Stimulated activated CD4-positive, alpha-beta T cell treated with anti-CD3 and anti-CD28 coated beads, Interleukin-15, amount 100 ng/mL, for 48 hours (primary cell): ENCODE measurements at regions not wholly inside any gene's neighbourhood (a gene's known extent, or its start where the extent isn't known, plus 50 kb on each side); places are given as distances from the start of the nearest gene placed in this dataset.

ENCODE experiments used
- DNase-seq, 2 donors: peaks; one replicate each; pipeline ENCODE4 v3.0.0-alpha.2; 2020; ENCODE audit warnings: low read depth in 2 of 2

GRCh38 chr6:139643986-139644385 lies 269.5 kb upstream of the CITED2 start:
- no peak for DNase-seq

DNA sequence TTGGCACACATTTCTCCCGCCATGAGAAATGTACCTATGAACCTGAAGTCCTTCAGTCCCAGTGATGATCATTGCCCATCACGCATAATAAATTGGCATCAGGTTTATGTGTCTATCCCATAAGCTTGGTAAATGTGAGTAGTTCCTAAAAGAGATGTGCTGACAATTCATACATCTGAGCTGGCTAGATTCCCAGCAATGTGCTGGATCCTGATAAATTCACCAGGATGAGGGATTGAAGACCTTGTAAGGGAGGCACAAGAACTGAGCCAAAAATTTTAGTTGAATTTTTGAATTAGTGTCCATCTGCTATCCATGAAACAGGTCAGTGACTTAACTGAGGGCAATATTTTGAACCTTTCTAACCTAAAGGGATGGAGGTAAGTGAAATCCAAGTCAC lies 267.9 kb upstream of the CITED2 start:
- DNase-seq, result no peak

GRCh38 chr6:139641376-139641775 lies 266.9 kb upstream of the CITED2 start:
- no peak for DNase-seq

DNA sequence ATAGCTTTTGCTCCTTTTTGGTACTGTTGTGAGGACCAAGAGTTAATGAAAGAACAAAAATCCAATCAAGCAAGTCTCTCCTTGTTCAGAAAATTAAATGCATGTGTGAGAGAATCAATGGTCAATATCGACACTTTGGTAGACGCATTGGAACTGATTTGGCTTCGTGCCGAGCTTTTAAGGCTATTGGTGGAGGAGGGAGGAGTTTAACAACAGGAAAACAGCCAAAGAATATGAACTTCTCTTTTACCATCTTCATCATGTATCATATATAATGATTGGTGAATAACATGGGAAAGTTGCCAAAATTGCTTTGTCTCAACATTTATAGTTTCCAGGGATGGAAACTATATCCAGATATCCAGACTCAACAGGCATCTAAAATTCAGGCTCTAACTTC lies 266.5 kb upstream of the CITED2 start:
- DNase-seq, result no peak

- DNase-seq, result no peak
Observed at GRCh38 chr6:139640448-139640847, 266.0 kb upstream of the CITED2 start.

GRCh38 chr6:139639507-139639906 lies 265.1 kb upstream of the CITED2 start:
- DNase-seq, result no peak

DNA sequence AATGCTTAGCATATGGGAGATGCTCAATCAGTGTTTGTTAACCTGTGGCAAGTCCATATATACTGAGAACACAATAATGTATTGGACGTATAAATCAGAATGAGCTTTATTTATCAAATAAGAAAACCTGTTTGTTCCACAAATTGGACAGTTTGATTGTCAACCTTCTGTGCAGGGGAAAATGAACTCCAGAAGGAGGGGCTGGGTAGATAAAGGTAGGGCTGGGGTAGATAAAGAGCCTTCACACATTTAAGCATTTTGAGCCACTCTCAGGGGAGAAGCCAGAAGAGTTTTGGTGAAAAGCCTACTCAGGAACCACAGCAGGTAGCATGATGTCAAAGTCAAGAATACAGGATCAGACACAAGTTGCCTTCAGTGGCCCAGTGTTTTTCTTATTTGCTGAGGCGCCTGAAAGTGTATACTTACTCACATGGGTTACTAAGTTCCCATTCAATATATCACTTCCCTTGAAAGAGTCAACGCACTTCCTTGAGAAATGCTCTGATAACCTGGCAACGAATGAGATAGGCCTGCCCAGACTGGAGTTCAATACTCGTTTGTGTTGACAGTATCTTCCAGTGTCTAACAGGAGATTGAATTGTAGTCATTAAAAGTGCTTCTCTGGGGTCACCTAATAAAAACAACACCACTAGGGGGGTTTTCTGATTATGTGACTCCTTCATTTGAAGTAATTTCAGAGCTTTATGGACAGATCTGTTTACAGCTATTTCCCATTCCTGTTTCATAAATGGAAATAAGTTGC lies 263.9 kb upstream of the CITED2 start:
- DNase-seq, result no peak

- DNase-seq, result no peak
Observed at GRCh38 chr6:139637766-139638165, 263.3 kb upstream of the CITED2 start.

- no peak for DNase-seq
Observed at GRCh38 chr6:139636391-139636790, 261.9 kb upstream of the CITED2 start.

DNA sequence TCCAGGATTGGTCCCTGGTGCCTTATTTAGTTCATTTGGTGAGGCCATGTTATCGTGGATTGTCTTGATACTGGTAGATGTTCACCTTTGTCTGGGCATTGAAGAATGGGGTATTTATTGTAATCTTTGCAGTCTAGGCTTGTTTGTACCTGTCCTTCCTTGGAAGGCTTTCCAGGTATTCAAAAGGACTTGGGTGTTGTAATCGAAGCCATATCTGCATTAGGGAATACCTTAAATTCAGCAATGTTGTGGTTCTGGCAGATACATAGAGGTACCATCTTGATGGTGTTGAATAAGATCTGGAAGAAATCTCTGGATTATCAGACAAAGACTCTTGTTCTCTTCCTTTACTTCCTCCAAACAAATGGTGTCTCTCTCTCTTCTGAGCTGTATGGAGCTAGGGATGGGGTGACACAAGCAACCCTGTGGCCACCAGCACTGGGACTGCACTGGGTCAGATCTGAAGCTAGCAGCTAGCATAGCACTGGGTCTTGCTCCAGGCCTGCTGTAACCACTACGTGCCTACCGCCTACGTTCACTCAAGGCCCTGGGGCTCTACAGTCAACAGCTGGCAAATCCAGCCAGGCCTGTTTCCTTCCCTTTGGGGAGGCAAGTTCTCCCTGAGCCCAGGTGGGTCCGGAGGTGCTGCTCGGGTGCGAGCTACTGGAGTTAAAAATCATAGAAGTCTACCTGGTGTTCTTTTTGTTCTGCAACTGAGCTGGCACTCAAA lies 261.1 kb upstream of the CITED2 start:
- DNase-seq, result no peak

DNA sequence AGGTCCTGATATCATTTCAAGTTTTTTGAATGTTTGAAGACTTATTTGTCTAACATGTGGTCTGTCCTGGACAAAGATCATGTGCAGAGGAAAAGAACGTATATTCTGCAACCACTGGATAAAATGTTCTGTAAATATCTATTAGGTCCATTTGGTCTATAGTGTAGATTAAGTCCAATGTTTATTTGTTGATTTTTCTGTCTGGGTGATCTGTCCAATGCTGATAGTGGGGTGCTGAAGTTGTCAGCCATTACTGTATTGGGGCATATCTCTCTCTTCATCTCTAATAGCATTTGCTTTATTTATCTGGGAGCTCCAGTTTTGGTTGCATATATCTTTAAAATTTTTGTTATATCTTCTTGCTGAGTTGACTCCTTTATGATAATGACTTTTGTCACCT lies 258.4 kb upstream of the CITED2 start:
- DNase-seq, result no peak

DNA sequence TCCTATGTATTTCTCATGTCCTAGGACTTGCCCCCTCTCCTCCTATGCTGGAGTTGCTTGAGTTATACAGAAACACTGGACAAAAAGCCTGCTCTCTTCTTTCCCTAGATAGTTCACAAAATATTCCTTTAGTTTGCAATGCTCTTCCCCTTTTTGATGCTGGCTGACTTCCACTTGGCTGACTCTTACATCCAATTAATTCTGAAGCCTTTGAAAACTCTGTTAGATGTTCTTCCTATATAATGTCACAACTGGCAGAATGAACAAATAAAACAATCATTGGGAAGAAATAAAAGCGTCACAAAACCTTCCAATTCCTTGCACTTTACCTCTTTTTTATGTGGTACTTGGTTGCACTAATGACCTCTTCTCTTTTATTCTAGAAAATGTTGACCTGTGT lies 253.8 kb upstream of the CITED2 start:
- DNase-seq, result no peak

GRCh38 chr6:139627091-139627490 lies 252.6 kb upstream of the CITED2 start:
- no peak for DNase-seq

GRCh38 chr6:139625998-139626975 lies 251.8 kb upstream of the CITED2 start:
- DNase-seq, result no peak

- no peak for DNase-seq
Observed at GRCh38 chr6:139625081-139625939, 250.9 kb upstream of the CITED2 start.

DNA sequence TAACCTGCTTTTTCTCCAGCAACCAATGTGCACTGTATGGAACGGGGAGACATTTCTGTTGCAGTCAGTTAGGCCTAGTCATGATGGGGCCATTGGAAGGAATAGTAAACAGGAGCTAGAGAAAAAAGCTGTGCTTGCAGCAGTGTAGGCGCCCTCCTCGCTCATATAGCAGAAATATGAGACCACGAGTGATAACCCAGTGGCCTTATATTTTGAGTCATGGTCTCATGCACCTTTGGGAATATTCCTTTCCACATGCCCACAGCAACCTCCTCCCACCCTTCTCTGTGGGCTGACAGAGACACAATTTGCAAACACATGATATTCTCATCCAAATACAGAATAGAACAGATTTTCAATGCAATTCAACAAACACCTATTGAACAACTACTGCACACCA lies 248.9 kb upstream of the CITED2 start:
- DNase-seq, result no peak

DNA sequence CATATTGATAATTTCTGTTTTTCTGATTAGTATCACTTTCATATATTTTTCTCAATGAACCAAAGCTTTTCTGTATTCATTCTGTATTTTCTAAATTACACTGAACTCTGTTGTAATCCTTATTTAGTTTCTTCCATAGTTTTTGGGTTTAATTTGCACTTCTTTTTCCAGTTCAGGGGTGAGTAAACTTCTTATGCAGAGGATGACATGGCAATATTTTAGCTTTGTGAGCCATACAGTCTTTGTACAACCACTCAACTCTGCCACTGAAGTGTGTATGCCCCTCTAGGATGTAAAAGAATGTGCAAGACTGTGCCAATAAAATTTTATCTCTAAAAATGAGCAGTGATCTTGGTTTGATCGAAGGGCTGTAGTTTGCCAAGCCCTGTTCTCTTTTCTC lies 239.0 kb upstream of the CITED2 start:
- no peak for DNase-seq

GRCh38 chr6:139612135-139612465 lies 237.7 kb upstream of the CITED2 start:
- DNase-seq, result no peak

DNA sequence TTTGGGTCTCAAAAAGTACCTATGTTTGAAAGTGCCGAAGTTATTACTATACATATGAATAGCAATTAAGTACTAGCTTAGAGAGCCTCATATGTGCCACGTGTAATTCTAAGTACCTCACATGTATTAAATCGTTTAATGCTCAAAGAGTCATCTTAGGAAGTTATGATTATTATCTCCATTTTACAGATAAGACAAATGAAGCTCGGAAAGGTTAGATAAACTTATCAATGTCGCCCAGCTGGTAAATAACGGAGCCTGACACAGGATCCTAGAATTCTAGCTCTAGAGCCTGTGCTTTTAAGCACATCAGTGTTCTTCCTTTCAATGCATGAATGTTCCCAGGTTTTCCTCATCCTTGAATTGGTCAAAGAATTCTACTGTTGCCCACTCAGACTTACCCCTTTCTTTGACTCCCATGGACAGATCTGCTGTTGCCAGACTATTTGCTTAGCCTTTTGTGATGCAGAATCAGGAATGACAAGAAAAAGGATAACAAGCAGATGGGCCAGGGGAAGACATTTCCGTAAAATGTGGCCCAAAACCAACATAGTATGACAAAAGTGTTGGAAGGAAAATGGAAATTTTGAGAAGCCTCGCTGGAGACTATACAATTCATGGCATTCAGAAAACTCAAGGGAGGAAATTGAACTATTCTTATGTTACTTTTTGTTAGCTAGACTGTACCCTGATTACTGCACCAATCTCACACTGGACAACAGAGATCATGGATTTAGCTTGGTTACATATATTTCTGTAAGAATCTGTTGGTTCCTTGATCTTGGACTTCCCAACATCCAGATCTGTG lies 237.1 kb upstream of the CITED2 start:
- no peak for DNase-seq

DNA sequence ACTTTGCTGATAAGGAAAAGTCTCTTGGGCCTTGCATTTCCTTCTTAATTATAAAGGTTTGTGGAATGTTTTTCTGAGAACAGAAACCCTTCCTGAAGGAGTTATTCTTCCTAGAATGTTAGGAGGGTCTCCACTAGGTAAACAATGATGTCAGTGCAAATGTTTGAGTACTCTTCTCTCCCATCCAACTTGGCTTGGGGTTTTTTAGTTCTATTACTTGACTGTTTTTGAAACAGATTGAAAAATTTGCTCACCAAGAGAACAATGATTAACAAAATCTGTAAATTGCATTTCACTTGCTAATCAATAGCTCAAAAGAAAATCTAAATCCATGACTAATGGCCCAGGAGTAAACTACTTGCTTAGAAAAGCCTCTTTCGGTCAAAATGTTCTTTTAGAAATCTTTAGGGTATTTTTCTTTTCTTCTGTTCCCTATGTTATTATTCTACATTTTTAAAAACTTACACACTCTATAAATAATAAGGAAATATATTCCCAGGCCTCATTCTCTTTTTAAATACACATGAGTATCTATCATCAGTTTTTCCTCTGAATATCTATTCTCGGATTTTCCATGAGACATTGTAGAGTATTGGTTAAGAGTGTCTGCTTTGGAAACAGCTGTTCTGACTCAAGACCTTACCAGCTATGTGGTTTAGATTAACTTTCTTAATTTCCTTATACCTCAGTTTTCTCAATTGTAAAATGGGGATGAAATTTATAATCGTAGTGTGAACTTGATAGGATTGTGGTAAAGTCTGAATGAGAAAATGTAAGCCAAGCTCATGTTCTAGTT lies 234.2 kb upstream of the CITED2 start:
- DNase-seq, result no peak
